NT2/D1 (cell line): ENCODE measurements at regions not wholly inside any gene's neighbourhood (a gene's known extent, or its start where the extent isn't known, plus 50 kb on each side); places are given as distances from the start of the nearest gene placed in this dataset.

Experiments used
- YY1 ChIP-seq: IDR thresholded peaks from 2 replicates; pipeline ENCODE4 v1.6.1; 2011; ENCODE audit not compliant: insufficient read length, insufficient read depth
- ZNF274 ChIP-seq: IDR thresholded peaks from 2 replicates; pipeline ENCODE4 v1.6.1; 2011; ENCODE audit warnings: mild to moderate bottlenecking, low read depth, low read length

- TF ChIP-seq YY1 (no peak), ZNF274 (no peak)
These were observed 93.4 kb upstream of the VEGFC start for GRCh38 chr4:176886135-176886534.
